H1 (cell line): ENCODE measurements at regions not wholly inside any gene's neighbourhood (a gene's known extent, or its start where the extent isn't known, plus 50 kb on each side); places are given as distances from the start of the nearest gene placed in this dataset.

Experiments
- CTCF ChIA-PET: fragments of 300-600 bp; sonication (Branson Sonifier 250); formaldehyde crosslinking; loops from one replicate; lab custom pipeline; 2021; ENCODE audit not compliant: partially characterized antibody; lab: Charles Lee
- POLR2A ChIA-PET: fragments of 300-600 bp; sonication (Branson Sonifier 250); formaldehyde crosslinking; loops from one replicate; lab custom pipeline; 2021; ENCODE audit warnings: inconsistent platforms; ENCODE audit not compliant: partially characterized antibody; lab: Charles Lee
- DNase-seq, 2 experiments: peaks; one replicate each; pipeline versions ENCODE4 v3.0.0 to v3.0.0-alpha.2; 2010 to 2022; ENCODE audit warnings: low spot score in 2 of 2, low read depth in 1 of 2, mixed read lengths in 1 of 2
- FAIRE-seq: peaks from 2 replicates; lab custom pipeline; 2011; peaks lifted over from hg19 to GRCh38; lab: Jason Lieb, UNC
- H2AFZ ChIP-seq: 2 replicates; pipeline ENCODE4 v1.8.1; 2012; ENCODE audit warnings: low read length, inconsistent platforms
- H2AK5ac ChIP-seq: 2 replicates; pipeline ENCODE4 v1.6.1; 2013; ENCODE audit warnings: low read depth, low read length
- H2BK120ac ChIP-seq: replicated peaks from 2 replicates; pipeline ENCODE3; 2013; ENCODE audit warnings: low read depth, low read length, inconsistent platforms
- H2BK12ac ChIP-seq: 2 replicates; pipeline ENCODE4 v1.6.1; 2013; ENCODE audit warnings: low read depth, low read length
- H2BK15ac ChIP-seq: 2 replicates; pipeline ENCODE4 v1.6.1; 2013; ENCODE audit warnings: low read length
- H2BK20ac ChIP-seq: 2 replicates; pipeline ENCODE4 v1.6.1; 2013; ENCODE audit warnings: low read length
- H2BK5ac ChIP-seq: 2 replicates; pipeline ENCODE4 v1.6.1; 2013; ENCODE audit warnings: low read depth, low read length
- H3K14ac ChIP-seq: 2 replicates; pipeline ENCODE4 v1.6.1; 2013; ENCODE audit warnings: inconsistent platforms; ENCODE audit not compliant: insufficient read length
- H3K18ac ChIP-seq: 2 replicates; pipeline ENCODE4 v1.6.1; 2013; ENCODE audit warnings: low read length; ENCODE audit errors: extremely low read depth
- H3K23ac ChIP-seq: 2 replicates; pipeline ENCODE4 v1.6.1; 2013; ENCODE audit warnings: inconsistent platforms; ENCODE audit not compliant: insufficient read length
- H3K23me2 ChIP-seq: 2 replicates; pipeline ENCODE4 v1.6.1; 2013; ENCODE audit warnings: low read depth, low read length
- H3K27ac ChIP-seq: 2 replicates; pipeline ENCODE4 v1.6.1; 2011; ENCODE audit warnings: low read depth, low read length, inconsistent platforms
- H3K27me3 ChIP-seq, 4 experiments: replicated peaks in 1 of 4; 1 replicate in 1 of 4; 2 replicates in 3 of 4; pipeline versions ENCODE4 v1.6.1 to v1.8.1; 2011 to 2013; ENCODE audit warnings: low read length in 3 of 4, mild to moderate bottlenecking in 3 of 4, inconsistent platforms in 2 of 4, mixed read lengths in 2 of 4, moderate library complexity in 1 of 4; ENCODE audit not compliant: control insufficient read depth in 3 of 4, insufficient read depth in 3 of 4; ENCODE audit errors: extremely low read depth in 1 of 4
- H3K36me3 ChIP-seq, 4 experiments: 2 replicates each; pipeline versions ENCODE4 v1.6.1 to v1.8.1; 2011 to 2013; ENCODE audit warnings: mild to moderate bottlenecking in 4 of 4, low read length in 3 of 4, moderate library complexity in 2 of 4, control low read depth in 1 of 4, inconsistent platforms in 1 of 4; ENCODE audit not compliant: insufficient read depth in 4 of 4, control insufficient read depth in 2 of 4
- H3K4ac ChIP-seq: replicated peaks from 2 replicates; pipeline ENCODE3; 2013; ENCODE audit warnings: low read length, low read depth, mixed read lengths, inconsistent platforms; ENCODE audit not compliant: insufficient read length
- H3K4me1 ChIP-seq, 4 experiments: replicated peaks in 1 of 4; 1 replicate in 1 of 4; 2 replicates in 3 of 4; pipeline versions ENCODE4 v1.6.1 to v1.8.1; 2011 to 2013; ENCODE audit warnings: low read length in 3 of 4, inconsistent platforms in 2 of 4, mixed read lengths in 1 of 4; ENCODE audit not compliant: insufficient read depth in 4 of 4, control insufficient read depth in 3 of 4
- H3K4me2 ChIP-seq, 2 experiments: 2 replicates each; pipeline versions ENCODE4 v1.6.1 to v1.8.1; 2011 to 2013; ENCODE audit warnings: low read depth in 2 of 2, low read length in 2 of 2, control low read depth in 1 of 2, inconsistent platforms in 1 of 2, mild to moderate bottlenecking in 1 of 2; ENCODE audit not compliant: insufficient read depth in 1 of 2
- H3K4me3 ChIP-seq, 4 experiments: fragments of 200-600, 300-600 bp in 1 of 4; sonication (generic), shearing (Covaris generic), sonication (Bioruptor Twin) in 1 of 4; 2 replicates each; pipeline versions ENCODE4 v1.5.1 to v1.8.1; 2011 to 2016; ENCODE audit warnings: low read length in 4 of 4, low read depth in 3 of 4, control low read depth in 2 of 4, inconsistent platforms in 2 of 4, mild to moderate bottlenecking in 2 of 4, mixed read lengths in 1 of 4, moderate library complexity in 1 of 4; ENCODE audit not compliant: insufficient read depth in 2 of 4; ENCODE audit errors: extremely low read depth in 1 of 4
- H3K56ac ChIP-seq: replicated peaks from 2 replicates; pipeline ENCODE3; 2013; ENCODE audit warnings: low read depth, mild to moderate bottlenecking, mixed read lengths, low read length, inconsistent platforms; ENCODE audit not compliant: insufficient read length
- H3K79me1 ChIP-seq: 2 replicates; pipeline ENCODE4 v1.6.1; 2013; ENCODE audit warnings: low read depth, low read length, control low read depth
- H3K79me2 ChIP-seq, 2 experiments: 2 replicates each; pipeline versions ENCODE4 v1.6.1 to v1.8.1; 2012 to 2013; ENCODE audit warnings: low read length in 2 of 2, mild to moderate bottlenecking in 2 of 2, inconsistent platforms in 1 of 2; ENCODE audit not compliant: insufficient read depth in 2 of 2, control insufficient read depth in 1 of 2
- H3K9ac ChIP-seq, 4 experiments: replicated peaks in 1 of 4; 1 replicate in 1 of 4; 2 replicates in 3 of 4; pipeline versions ENCODE4 v1.6.1 to v1.8.1; 2011 to 2013; ENCODE audit warnings: low read depth in 3 of 4, low read length in 3 of 4, control low read depth in 2 of 4, mild to moderate bottlenecking in 2 of 4, moderate library complexity in 2 of 4, inconsistent platforms in 1 of 4; ENCODE audit errors: extremely low read depth in 1 of 4
- H3K9me3 ChIP-seq, 2 experiments: 2 replicates each; pipeline versions ENCODE4 v1.6.1 to v1.8.1; 2012 to 2013; ENCODE audit warnings: mild to moderate bottlenecking in 2 of 2, moderate library complexity in 2 of 2, control low read depth in 1 of 2, inconsistent platforms in 1 of 2, low read depth in 1 of 2, low read length in 1 of 2, mixed read lengths in 1 of 2; ENCODE audit not compliant: insufficient read depth in 2 of 2
- H4K20me1 ChIP-seq, 2 experiments: replicated peaks in 1 of 2; 2 replicates each; pipeline versions ENCODE3 to v1.8.1; 2011 to 2013; ENCODE audit warnings: inconsistent platforms in 2 of 2, low read length in 2 of 2, mild to moderate bottlenecking in 1 of 2; ENCODE audit not compliant: insufficient read depth in 2 of 2, control insufficient read depth in 1 of 2
- H4K5ac ChIP-seq: 2 replicates; pipeline ENCODE4 v1.6.1; 2013; ENCODE audit warnings: low read length, low read depth, mixed read lengths, inconsistent platforms; ENCODE audit not compliant: insufficient read length
- H4K8ac ChIP-seq: 2 replicates; pipeline ENCODE4 v1.8.0; 2013; ENCODE audit warnings: mild to moderate bottlenecking, moderate library complexity, low read length, inconsistent platforms; ENCODE audit not compliant: insufficient read depth; ENCODE audit errors: extremely low read depth
- H4K91ac ChIP-seq: replicated peaks from 2 replicates; pipeline ENCODE3; 2013; ENCODE audit warnings: low read length, mixed read lengths, inconsistent platforms; ENCODE audit not compliant: insufficient read length
- BCL11A ChIP-seq, 2 experiments: IDR thresholded peaks; one replicate each; pipeline ENCODE4 v1.6.1; 2011; ENCODE audit warnings: low read depth in 2 of 2, low read length in 2 of 2, mild to moderate bottlenecking in 2 of 2
- CREB1 ChIP-seq: IDR thresholded peaks from 2 replicates; pipeline ENCODE4 v1.6.1; 2012; ENCODE audit warnings: inconsistent platforms
- E2F6 ChIP-seq: IDR thresholded peaks from 2 replicates; pipeline ENCODE4 v1.6.1; 2012; ENCODE audit warnings: inconsistent platforms
- GTF2F1 ChIP-seq: IDR thresholded peaks from 2 replicates; pipeline ENCODE4 v1.6.1; 2012; ENCODE audit warnings: low read depth, low read length, improper control_type of control experiment, borderline replicate concordance
- NRF1 ChIP-seq: IDR thresholded peaks from 2 replicates; pipeline ENCODE4 v1.6.1; 2011; ENCODE audit warnings: mild to moderate bottlenecking, low read depth, low read length, improper control_type of control experiment
- RBBP5 ChIP-seq: IDR thresholded peaks from 2 replicates; pipeline ENCODE4 v1.7.1; 2012; ENCODE audit warnings: low read depth, mild to moderate bottlenecking, inconsistent platforms, low read length, moderate library complexity, borderline replicate concordance
- SAP30 ChIP-seq: fragments of 300-600 bp; sonication (generic); IDR thresholded peaks from 2 replicates; pipeline ENCODE4 v1.7.1; 2012; ENCODE audit warnings: low read length, moderate library complexity, mild to moderate bottlenecking, inconsistent platforms; ENCODE audit not compliant: insufficient read depth, insufficient replicate concordance
- TCF12 ChIP-seq: IDR thresholded peaks from 2 replicates; pipeline ENCODE4 v1.6.1; 2011; ENCODE audit warnings: low read depth, mild to moderate bottlenecking, low read length
- TF ChIP-seq, protein P1 (sequence below), 3 experiments: IDR thresholded peaks; 1 replicate in 2 of 3; 2 replicates in 1 of 3; pipeline versions ENCODE4 v1.5.1 to v1.6.1; 2011; ENCODE audit warnings: low read length in 3 of 3, mild to moderate bottlenecking in 3 of 3, inconsistent platforms in 2 of 3, low read depth in 1 of 3, moderate library complexity in 1 of 3; ENCODE audit not compliant: insufficient read depth in 1 of 3; ENCODE audit errors: control extremely low read depth in 1 of 3

DNA sequence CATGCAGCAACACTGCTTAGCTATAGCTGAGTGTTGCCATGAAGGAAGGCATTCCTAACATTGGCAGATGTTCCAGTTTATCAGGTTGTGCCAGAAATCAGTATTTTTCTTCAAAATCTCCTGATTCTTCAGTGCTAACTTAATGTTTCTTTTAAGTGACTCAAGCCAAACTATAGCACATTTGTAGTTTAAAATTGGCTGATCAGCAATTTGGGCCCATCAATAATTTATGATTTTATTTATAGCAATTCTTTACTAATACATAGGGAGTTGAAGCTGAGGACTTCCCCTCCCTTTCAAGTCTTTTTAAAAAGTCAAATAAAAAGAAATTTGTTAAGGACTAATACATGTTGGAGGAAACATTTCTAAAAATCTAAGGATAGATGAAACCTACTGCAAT is 383.8 kb upstream of the KHDRBS2 start:
- H2BK15ac ChIP-seq: no peak overlapping the region
- H4K91ac ChIP-seq: no peak overlapping the region
- no peaks in the 10 kb centered on the region for H3K79me2 ChIP-seq
- H3K79me1 ChIP-seq: no peaks in the 10 kb centered on the region
- TF ChIP-seq BCL11A (IDR thresholded peaks at IDR 0.05; ENCODE audit: low read depth in 2 of 2, low read length in 2 of 2) (no peak), SAP30 (no peak), RBBP5 (no peak), TCF12 (no peak), E2F6 (no peak), NRF1 (no peak), CREB1 (no peak), GTF2F1 (no peak)
- TF ChIP-seq, protein P1, sequence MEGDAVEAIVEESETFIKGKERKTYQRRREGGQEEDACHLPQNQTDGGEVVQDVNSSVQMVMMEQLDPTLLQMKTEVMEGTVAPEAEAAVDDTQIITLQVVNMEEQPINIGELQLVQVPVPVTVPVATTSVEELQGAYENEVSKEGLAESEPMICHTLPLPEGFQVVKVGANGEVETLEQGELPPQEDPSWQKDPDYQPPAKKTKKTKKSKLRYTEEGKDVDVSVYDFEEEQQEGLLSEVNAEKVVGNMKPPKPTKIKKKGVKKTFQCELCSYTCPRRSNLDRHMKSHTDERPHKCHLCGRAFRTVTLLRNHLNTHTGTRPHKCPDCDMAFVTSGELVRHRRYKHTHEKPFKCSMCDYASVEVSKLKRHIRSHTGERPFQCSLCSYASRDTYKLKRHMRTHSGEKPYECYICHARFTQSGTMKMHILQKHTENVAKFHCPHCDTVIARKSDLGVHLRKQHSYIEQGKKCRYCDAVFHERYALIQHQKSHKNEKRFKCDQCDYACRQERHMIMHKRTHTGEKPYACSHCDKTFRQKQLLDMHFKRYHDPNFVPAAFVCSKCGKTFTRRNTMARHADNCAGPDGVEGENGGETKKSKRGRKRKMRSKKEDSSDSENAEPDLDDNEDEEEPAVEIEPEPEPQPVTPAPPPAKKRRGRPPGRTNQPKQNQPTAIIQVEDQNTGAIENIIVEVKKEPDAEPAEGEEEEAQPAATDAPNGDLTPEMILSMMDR (IDR thresholded peaks at IDR 0.05; ENCODE audit: control extremely low read depth in 1 of 3, insufficient read depth in 1 of 3, low read depth in 1 of 3, low read length in 3 of 3): no peak
- no peak overlapping the region for H3K4me3 ChIP-seq
- no peak overlapping the region for H3K4ac ChIP-seq
- POLR2A ChIA-PET: no interaction called here
- H3K23ac ChIP-seq: no peak overlapping the region
- H2BK120ac ChIP-seq: no peak overlapping the region
- H3K4me1 ChIP-seq: no peaks in the 10 kb centered on the region
- FAIRE-seq: no peak
- H4K5ac ChIP-seq: no peak overlapping the region
- H3K18ac ChIP-seq: no peak overlapping the region
- no peaks in the 10 kb centered on the region for H3K27me3 ChIP-seq
- no peak overlapping the region for H2AFZ ChIP-seq
- no peak overlapping the region for H3K27ac ChIP-seq
- CTCF ChIA-PET: interaction anchor here (1.0 kb wide), 1 partner anchor 13 kb away, joined by 3 read pairs; no protein-coding TSS in a partner anchor
- no peaks in the 10 kb centered on the region for H3K36me3 ChIP-seq
- no peak overlapping the region for H2BK20ac ChIP-seq
- H2BK5ac ChIP-seq: no peak overlapping the region
- no peaks in the 10 kb centered on the region for H3K9me3 ChIP-seq
- H4K8ac ChIP-seq: no peak overlapping the region
- H4K20me1 ChIP-seq: no peaks in the 10 kb centered on the region
- no peak overlapping the region for H2BK12ac ChIP-seq
- H2AK5ac ChIP-seq: no peak overlapping the region
- no peak overlapping the region for H3K56ac ChIP-seq
- H3K4me2 ChIP-seq: no peak overlapping the region
- no peak for DNase-seq
- H3K23me2 ChIP-seq: no peaks in the 10 kb centered on the region
- no peak overlapping the region for H3K9ac ChIP-seq
- no peak overlapping the region for H3K14ac ChIP-seq
